ENCODE measurements at regions not wholly inside any gene's neighbourhood (a gene's known extent, or its start where the extent isn't known, plus 50 kb on each side); places are given as distances from the start of the nearest gene placed in this dataset.
"Not testable (repeated sequence)": the region's sequence is repeated elsewhere in the genome, so short reads cannot be mapped to it uniquely, and the experiment has no call there.

DNA sequence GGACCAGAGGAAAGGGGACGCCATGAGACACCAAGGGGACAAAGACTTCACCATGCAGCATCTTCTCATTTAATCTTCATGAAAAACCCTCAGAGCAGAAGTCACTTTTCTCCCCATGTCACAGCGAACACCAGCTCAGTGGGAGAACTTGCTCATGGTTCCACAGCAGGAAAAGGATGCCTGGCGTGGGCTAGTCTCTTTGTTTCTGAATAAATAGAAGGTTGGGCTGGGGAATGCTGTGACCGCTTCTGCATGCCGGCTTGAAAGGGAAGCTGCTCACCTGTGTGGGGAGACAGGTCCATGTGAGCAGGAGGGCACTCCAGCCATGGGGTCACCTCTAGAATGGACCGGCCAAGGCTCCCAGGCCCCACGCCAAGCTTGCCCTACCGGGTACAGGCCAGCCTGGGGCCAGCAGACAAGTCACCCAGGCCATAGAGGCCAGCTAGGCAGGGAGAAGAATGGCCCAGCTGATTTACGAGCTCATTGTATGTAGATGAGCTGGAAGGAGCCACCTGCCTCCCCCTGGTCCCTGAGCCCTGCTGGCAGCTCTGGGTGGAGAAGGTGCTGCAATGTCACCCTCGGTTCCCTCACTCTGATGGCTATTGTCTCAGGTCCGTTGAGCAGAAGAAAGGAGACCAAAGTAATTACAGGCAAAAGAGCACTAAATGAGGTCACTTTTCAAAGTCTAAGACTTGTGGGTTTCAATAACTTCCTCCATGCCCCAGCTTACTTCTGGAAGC is 82.0 kb upstream of the PDZD8 start:
- no peak for DNase-seq

DNA sequence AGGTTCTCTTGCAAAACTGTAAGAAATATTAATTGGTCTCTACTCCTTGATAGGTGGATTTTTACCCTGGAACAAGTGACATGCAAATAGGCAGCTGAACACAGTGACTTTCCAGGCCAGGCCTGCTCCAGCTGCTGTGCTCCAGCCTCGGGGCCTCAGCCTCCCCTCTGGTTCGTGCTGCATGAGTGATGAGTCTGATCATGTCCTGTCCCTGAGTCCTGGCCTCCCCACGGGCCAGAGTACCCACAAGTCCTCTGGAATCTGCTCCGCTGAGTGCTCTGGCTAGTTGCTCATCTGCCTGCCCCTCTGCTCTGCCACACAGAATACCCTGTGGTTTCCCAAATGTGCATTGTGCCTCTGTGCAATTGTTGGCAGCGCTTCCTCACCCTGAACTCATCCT is 80.1 kb upstream of the PDZD8 start:
- no peak for DNase-seq

DNA sequence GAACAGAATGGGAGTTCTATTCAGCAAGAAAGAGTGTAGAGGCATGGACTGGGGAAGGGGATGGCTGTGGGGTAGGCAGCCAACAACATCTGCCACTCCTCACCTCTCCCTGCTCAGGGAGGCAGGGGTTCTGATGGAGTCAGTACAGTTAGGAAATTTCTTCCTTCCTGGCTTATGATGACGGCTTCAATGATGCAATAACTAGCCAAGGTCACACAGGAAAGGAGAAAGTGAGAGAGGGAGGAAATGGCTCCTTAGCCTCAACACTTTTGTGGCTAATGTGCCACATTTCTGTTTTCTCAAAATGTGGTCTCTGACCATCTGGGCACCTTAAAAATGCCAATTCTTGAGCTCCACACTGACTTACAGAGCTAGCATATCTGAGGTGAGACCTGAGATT is 79.3 kb upstream of the PDZD8 start:
- no peak for DNase-seq

DNA sequence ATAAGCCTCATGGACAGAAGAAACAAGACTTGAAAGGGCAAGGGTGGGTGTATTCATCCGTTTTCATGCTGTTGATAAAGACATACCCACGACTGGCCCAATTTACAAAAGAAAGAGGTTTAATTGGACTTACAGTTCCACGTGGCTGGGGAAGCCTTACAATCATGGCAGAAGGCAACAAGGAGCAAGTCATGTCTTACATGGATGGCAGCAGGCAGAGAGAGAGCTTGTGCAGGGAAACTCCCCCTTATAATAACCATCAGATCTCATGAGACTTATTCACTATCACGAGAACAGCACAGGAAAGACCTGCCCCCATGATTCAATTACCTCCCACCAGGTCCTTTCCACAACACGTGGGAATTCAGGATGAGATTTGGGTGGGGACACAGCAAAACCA is 78.2 kb upstream of the PDZD8 start:
- not testable (repeated sequence) for DNase-seq

DNA sequence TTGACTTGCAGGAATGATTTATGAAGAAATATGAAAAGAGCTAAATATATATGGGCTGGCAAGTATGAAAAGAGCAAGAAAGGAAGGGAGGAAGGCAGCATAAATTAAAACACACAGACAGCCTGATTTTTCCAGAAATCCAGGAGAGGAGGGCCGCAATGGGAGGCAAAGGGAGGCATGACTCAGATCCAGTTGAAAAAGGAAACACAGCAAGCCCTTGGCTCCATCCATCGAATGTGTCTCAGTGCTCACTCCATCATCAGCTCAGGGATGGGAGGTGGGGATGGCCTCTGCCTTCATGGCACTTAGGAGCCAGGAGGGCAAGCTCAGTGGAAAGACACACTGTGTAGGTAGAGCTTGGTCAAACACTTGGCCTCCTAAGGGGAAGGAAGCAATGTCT is 75.7 kb upstream of the PDZD8 start:
- no peak for DNase-seq

DNA sequence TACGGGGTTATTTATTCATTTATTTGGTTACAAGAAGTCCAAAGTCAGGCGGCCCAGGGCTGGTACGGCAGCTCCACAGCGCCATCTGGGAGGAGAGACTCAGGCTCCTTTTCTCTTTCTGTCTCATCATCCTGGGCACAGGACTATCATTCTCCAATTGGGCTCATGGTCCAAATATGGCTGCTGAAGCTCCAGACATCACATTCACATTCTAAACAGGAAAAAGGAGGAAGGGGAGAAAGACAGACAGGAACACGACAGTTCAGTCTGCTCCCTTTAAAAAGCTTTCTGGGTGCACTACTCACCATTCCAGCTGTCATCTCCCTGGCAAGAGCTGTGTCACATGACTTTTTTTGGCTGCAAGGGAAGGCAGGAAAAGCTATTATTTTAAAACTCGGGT is 74.4 kb upstream of the PDZD8 start:
- no peak for DNase-seq

DNA sequence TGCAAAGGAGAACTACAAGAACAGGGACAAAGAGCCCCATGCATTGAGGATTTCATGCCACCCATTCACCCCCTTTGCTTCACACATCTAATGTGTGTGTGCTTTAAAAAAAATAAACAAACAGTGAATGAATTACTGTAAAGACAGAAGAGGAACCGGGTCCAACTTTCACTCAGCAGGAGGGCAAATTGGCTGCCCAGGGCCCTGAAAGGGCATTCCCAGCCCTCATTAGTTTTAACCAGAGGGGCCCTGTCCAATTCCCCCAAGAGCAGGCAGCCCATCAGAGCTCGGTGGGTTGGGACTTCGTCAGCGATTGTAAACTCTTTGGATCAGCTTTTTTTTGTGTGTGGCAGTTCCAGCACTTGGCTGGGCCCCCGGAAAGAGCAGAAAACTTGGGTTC is 73.6 kb upstream of the PDZD8 start:
- no peak for DNase-seq

DNA sequence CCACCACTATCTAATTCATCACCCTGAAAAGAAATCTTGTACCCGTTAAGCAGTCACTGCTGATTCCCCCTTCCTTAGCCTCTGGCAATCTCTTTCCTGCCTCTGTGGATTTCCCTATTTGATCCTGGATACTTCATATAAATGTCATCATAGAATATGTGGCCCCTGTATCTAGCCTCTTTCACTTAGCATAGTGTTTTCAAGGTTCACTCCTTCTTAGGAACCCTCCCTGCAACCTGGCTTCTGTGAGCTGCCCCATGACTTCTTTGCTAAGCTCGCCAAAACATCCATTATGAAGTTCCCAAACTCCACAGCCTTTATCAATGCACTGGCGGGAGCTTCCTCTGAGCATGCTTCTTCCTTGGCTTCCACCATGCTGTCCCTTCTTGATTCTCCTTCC is 70.8 kb upstream of the PDZD8 start:
- no peak for DNase-seq

DNA sequence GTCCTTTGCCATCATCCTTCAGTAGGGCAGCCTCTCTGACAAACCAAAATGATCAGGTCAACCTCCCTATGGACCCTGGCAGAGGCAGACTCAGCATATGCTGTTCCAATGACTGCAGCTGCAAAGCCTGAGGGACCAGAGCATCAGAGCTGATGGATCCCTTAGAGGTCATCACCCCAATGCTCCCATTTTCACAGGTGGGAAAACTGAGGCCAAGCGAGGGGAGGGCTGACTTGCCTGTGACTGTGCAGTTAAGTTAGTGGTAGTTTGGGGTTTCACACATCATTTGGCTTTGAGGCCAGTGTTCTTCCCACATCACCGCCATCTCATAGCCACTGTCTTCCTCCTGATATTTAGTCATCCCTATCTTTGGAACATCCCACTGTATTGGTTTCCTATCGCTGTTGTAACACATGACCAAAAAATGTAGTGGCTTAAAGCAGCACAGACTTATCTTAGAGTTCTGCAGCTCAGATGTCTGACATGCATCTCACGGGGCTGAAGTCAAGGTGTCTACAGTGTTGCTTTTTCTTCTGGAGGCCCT is 69.3 kb upstream of the PDZD8 start:
- no peak for DNase-seq

DNA sequence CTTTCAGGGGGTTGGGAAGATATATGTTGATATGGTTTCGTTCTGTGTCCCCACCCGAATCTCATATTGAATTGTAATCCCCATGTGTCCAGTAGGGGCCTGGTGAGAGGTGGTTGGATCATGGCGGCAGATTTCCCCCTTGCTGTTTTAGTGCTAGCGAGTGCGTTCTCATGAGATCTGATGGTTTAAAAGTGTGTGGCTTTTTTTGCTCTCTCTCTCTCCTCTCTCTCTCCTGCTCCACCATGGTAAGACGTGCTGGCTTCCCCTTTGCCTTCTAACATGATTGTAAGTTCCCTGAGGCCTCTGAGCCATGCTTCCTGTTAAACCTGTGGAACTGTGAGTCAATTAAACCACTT is 68.4 kb upstream of the PDZD8 start:
- DNase-seq, result no peak

DNA sequence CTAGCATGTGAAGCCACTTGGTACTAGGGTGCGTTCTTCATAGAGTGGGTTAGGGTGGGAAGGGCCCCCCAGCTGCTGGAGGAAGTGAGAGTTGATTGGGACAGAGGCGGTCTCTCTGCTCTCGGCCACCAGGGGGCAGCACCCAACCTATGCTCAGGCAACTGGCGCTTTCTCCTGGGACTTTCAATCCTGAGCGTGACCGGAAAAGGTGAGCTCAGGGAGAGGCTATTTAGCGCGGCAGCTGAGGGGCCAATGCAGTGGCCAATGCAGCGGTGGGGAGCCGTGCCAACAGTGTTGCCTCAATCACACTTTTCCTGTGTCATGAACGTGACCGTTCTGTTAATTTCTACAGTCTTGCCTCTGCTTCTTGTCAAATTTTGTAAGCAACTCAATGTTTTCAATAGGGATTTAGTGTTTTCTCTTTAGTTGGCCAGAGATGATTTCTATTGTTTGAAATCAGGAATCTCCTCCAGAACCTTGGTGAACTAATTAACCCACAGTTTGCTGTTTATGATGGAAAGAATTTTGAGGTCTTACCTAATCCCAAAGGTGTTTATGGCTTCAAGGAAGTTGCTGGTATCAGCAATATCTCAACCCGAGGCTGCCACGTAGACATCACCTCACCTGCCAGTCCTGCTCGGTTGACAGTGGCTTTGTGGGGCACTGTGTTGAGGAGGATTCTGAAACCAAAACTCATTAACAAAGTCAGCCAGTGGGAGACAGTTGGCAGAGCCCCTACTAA is 67.9 kb upstream of the PDZD8 start:
- DNase-seq, result peak; percentile 73

DNA sequence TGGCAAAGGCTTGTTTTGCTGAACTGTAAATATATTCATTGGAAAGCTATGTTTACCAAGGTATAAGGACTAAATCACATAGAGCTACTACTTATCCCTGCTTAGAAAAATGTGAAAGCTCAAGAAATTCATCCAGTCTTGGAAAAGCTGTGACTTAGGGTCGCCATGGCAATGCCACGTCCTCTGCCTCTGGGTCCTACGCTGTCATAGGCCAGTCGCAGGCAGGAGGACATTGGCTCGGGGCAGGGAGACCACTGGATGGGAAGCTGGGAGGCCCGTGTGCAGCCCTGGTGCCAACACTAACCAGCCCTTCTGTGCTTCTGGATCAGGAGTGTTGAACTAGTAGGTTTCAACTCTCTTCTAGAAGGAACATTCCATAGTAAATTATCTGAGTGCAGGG is 67.3 kb upstream of the PDZD8 start:
- no peak for DNase-seq

DNA sequence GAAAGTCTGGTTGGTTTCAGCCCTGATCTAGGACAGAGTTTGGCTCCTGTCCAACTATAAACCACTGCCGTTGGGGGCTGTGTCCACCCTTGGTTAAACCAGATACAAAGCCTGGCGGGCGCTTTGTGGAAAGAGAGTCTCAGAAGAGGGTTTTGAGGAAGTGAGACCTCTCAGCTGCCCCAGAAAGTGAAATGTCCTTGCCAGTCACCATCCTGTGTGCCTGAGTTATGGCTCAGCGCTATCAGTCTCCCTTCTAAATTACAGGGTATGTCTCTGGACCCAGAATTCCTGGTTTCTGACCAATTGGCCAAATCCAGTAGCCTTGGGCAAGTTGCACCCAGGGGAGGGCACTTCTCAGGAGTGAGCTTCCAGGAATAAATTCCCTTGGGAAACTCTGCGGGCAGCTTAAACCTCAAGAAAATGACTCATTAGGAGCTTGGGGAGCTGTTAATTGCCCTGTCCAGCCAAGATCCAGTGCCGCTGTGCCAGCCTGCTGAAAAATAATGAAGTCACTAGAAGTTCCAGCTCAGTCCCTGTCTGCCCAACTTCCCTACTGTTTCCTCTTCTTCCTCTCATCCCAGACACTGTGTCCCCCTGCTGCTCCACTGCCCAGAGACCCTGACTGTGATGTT is 66.7 kb upstream of the PDZD8 start:
- peak; percentile 56 for DNase-seq

DNA sequence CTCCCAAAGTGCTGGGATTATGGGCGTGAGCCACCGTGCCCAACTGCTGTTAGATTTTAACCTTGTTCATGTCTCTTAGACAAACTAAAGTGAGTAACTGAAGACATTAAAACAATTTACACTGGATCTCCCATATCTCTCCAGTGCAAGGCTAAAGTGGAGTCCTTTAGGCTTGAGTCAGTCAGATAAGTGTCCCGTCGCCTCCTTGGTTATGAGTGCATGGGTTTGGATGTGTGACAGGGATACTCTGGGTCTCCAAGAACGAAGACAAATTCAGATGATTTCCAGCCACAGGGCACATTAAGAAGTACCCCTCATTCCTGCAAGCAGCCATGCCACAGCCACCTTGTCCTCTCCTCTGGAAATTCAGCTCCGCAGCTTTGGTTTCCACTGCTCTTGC is 66.1 kb upstream of the PDZD8 start:
- DNase-seq, result no peak

DNA sequence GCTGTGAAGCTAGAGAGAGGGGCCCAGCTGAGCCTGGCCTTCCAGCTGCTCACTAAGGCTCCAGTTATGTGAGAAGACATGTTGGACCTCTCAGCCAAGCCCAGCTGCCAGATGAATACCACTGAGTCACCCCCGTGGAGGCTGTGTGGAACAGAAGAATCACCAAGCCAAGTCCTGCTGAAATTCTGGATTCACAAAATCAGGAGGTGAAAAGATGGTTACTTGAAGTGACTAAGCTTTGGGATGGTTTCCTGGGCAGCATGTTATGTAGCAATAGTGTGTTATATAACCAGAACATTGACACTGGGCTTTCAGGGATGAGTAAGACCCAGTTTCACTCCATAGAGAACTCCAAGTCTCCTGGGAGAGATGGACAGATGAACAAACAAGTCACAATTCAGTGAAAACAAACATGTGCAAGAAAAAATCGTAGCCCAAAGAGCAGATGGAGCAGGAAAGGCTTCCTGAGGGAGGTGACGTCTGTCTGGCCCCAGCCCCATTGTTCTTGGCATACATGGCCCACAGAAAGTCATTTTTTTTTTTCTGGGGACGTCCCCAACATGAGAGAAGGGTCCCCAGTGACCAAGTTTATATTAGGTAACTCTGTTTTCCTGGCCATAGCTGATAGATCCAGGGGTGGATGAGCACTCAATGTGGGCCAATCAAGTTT is 64.1 kb upstream of the PDZD8 start:
- no peak for DNase-seq

DNA sequence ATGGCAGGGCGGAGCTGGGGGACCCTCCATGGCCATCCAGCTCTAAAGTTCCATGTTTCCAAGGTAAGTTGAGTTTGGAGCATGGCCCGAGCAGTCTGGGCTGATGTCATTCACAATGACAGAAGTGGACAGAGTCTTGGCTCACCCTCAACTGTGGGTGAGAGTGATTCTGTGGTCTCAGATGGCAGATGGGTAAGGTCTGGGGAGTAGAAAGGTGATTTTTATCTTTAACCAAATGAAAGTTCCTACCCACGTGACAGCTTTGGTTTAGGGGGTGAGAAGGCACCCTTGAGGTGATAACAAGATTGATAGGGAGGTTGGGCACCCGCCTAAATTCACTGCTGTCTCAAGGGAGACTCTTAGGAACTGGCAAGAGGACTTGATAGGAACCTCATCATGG is 57.6 kb upstream of the PDZD8 start:
- DNase-seq, result no peak

DNA sequence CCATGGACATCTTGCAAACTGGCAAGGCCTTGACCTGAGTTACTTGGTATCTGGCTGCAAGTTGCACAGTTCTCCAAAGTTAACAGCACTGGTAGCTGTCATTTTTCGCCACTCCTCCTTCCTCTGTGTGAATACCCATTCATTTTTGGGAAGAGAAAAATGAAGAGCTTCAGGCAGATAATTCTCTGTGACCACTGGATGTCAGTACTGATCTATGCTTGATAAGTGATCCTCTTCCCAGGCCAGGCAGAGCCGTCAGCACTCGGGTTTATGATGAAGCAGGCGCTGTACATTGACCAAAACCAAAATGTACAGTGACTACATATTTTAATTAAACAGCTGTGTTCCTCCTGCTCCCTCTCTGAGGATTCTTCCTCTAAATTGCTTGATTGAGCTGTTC is 55.9 kb upstream of the PDZD8 start:
- no peak for DNase-seq

DNA sequence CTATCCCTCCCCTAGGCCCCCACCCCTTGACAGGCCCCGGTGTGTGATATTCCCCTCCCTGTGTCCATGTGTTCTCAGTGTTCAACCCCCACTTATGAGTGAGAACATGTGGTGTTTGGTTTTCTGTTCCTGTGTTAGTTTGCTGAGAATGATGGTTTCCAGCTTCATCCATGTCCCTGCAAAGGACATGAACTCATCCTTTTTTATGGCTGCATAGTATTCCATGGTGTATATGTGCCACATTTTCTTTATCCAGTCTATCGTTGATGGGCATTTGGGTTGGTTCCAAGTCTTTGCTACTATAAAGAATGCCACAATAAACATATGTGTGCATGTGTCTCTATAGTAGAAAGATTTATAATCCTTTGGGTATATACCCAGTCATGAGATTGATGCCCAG is 55.3 kb upstream of the PDZD8 start:
- not testable (repeated sequence) for DNase-seq

DNA sequence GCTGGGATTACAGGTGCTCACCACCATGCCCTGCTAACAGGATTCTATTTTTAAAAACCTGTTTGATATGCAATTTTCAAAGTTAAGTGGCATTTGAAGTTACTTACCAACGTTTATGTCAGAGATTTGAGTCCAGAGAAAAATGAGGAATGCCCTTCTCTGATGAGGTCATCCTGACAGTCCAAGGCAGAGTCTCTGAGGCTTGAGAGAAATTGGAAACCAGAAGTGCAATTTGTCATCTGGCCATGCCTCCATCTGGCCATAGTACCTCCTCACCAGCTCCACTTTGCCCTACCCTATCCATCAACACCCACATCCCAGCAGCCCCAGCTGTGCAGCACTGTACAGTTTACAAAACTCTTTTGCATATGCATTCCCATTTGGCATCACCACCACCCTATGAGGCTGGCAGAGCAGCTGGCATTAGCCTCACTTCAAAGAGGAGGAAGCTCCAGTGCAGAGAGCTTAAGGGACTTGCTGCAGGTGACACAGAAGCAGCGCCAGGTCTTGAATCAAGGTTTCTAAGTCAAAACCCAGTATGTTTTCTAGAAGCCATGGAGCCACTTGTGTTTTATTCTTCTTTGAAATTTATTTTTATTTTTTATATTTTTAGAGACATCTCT is 54.5 kb upstream of the PDZD8 start:
- no peak for DNase-seq

DNA sequence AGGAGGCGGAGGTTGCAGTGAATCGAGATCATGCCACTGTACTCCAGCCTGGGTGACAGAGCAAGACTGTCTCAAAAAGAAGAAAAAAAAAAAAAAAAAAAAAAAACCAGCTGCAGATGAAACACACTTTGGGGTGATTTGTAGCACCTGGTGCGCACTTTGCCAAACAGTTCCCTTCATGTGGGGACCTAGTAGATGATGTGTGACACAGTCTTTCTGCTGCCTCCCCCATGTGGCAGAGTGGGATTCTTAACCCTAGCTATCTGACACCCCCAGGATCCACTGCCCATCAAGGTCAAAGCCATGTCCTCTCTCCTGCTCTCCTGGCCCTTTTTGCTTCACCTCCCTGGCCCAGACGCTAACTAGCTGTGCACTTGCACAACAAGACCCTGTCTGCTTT is 52.1 kb upstream of the PDZD8 start:
- no peak for DNase-seq

DNA sequence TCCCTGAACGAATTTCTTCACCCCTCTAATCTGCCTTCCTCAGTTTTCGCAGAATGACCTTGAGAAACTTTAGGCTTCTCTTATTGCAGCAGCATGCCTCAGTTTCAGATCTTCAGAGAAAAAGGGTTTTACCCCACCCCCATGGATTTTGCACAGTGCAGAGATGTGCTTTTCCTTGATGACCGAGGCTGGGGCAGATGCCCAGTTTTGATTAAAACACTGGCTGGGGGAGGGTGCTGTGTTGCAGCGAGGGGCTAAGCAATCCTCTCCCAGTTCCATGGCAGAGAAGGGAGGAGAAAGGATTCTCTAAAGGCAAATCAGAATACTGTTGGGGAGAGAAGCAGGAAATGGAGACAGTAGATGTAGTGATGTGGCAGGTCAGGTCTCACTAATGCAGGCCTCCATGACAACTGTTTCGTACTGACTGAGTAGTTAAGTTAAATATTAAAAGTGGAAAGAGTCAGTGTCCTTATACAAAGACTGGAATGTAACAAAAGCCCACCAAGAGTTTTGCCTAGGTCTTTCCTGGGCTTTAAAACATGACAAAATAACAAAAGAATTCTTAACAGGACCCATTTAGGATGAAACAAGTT is 50.8 kb upstream of the PDZD8 start:
- DNase-seq, result no peak

DNA sequence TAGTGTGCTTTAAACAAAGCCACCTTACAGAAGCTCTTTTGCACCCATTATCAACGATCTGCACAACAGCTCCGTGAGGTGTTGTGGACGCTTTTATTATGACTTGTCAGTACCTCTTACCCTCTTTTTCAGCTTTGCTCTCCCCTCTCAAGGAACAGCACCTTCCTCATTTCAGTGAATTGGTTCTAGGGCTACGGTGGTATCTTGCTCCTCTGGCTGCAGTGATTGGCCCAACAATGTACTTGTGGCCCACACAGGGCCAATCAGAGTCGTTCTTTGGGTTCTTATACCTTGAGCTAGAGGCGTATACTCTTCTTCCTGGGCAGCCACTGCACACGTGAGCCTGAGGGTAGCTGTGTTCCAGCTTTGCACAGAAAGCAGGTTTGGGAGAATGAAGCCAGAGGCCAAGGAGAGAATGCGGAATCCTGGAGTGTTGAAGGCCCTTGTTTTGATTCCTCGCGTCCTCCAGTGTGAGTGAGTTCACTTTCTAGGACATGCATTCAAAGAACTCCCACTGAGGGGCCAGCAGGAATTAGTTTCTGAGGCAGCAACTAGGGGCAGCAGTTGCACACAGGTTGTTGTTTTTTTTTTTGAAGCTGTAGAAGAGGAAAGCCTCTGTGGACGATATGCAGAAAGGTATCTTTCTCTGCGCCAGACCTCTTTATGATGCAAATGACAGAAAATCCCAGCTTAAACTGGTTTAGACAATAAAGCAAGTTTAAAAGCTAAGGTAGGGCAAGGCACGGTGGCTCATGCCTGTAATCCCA is 49.8 kb upstream of the PDZD8 start:
- no peak for DNase-seq

Measured in left hindlimb (tissue), 1 donor.